ENCODE measurements at regions not wholly inside any gene's neighbourhood (a gene's known extent, or its start where the extent isn't known, plus 50 kb on each side); places are given as distances from the start of the nearest gene placed in this dataset.
"Not testable (repeated sequence)": the region's sequence is repeated elsewhere in the genome, so short reads cannot be mapped to it uniquely, and the experiment has no call there.

DNA sequence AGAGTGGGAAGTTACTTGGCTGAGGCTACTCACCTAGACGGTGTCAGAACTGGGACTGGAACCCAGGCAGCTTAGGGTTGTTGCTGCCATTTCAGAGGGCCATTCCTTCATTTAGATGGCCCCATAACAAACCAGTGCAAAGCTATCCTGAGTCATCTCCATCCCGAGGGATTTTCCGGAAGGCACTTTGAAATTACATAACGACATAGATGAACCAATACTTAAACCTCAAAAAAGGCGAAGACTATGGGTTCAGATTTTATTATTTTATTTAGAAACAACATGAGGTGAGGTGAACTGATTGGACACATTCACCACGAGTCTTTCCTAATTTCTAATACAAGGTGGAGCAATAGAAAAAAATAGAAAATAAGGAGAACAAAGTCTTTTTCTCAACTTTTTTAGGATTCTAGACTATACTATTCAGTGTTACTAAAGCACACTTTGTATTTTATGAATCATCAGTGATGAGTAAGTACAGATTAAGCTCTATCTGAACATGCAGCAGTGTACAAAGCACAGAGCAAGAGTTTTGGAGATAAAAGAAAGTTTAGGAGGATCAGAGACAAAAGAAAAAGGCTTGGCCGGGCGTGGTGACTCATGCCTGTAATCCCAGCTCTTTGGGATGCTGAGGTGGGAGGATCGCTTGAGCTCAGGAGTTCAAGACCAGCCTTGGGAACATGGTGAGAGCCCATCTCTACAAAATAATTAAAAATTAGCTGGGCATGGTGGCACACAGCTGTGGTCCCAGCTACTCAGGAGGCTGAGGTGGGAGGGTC lies 79.5 kb upstream of the SVIL start:
- no peak for DNase-seq

DNA sequence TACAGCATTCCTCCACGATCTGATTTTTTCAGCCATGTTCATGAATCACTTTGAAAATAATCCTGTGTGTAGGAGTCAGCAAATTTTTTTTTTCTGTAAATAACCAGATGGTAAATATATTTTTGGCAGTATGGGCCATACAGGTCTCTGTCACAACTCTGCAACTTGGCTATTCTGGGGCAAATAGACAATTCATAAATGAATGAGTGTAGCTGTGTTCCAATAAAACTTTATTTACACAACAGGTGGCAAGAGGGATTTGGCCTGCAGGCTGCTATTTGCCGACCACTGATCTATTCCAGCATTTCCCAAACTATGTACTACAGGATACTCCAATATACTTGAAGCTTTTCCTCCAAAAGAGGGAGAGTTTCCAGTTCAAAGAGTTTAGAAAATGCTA lies 78.7 kb upstream of the SVIL start:
- DNase-seq = no peak

DNA sequence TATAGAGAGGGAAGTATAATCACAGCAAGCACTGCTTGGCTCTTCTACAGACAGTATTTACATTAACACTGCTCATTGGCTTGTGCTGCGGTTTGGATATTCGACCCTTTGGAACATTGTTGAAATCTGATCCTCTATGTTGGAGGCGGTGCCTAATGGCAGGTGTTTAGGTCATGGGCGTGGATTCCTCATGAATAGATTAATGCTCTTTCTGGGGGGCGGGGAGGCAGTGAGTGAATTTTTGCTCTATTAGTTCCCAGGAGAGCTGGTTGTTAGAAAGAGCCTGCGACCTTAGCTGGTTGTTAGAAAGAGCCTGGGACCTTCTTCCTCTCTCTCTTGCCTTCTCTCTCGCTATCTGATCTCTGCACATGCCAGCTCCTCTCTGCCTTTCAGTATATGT lies 77.3 kb upstream of the SVIL start:
- DNase-seq = no peak

DNA sequence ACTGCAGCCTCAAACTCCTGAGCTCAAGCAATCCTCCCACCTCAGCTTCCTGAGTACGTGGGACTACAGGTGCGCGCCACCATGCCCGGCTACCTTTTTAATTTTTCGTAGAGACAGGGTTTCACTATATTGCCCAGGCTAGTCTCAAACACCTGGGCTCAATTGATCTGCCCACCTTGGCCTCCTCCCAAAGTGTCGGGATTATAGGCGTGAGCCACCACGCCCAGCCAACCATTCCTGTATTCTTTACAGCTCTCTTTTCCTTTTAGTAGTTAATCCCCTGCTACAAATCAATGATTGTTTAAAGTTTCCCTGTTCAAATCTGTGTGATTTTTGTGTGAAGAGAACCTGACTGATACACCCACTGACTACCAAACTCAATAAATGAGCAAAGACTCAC lies 75.4 kb upstream of the SVIL start:
- DNase-seq = no peak

DNA sequence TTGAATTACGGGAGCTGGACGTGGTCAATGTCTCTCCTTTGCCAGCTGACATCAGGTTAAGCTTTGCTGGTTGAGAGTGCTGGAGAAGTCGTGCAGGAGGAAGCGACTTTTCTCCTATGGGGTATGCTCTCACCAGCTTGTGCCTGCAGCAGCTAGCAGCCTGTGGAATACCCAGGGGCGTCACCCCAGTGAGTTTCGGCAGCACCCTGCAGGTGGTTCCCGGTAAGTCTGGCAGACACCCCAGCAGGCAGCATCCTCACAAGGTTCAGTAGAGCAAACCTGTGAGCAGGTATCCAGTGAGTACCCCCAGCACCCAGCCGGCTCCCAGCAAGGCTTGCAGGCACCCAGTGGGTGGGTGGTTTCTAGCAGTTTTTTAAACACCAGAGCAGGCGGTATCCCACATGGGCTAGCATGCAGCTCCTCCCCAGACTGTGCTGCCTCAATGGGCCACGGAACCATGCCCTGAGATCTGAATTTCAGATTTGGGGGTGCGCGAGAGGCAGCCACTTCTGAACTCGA lies 74.8 kb upstream of the SVIL start:
- no peak for DNase-seq

DNA sequence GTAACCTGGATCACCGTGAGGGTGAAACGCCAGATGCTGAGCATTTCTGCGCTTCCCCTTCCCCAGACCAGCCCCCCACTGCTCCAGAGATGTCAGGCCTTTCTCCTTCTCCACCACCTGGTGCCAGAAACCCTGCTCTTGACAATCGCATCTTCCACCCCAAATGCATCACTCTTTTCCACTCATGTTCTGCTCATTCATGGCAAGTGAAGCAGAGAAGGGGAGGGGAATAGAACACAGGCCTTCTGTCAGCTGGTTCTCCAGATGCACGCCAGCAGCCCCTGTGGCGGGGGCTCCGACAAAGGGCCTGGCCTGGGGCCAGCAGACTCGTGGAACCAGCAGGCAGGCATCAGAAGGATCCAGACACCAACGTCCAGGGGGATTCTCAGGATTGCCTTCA lies 68.5 kb upstream of the SVIL start:
- no peak for DNase-seq

DNA sequence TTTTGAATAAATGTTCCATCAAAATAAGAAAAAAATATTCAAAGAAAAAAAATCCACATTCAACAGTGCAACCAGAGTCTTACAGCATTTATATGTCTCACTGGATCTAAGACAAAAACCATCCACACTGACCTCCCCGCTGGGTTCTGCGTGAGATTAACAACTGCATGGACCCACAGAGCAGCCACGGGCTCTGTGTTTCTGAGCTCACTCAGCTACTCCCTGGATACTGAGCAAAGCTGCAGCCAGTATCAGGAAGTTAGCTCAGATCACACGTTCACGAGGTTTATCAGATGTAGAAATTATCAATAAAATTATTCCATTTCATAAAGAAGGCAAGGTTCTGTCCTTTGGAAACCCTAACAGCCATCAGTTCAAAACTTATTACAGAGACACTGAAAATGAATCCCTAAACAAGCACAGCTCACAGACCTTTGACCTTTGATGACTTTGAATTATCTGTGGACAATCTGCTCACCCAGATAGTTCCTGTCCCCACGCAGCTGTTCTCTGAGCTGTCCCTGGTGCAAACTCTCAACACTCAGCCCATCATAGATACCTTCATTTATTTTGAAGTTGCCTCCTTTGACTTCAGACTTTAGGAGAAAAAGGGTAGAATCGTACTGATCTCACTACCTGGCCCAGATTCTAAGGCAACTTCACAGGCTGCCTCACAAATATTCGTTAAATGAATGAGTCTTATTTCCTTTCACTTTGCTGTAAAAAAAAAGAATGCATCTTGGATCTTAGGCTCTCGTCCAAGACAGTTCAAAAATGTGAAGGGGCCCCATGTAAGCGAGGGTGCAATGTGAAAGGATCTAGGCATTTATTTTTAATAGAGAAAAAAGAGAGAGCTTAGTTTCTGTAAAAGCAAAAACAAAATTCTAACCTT lies 67.7 kb upstream of the SVIL start:
- DNase-seq = no peak

DNA sequence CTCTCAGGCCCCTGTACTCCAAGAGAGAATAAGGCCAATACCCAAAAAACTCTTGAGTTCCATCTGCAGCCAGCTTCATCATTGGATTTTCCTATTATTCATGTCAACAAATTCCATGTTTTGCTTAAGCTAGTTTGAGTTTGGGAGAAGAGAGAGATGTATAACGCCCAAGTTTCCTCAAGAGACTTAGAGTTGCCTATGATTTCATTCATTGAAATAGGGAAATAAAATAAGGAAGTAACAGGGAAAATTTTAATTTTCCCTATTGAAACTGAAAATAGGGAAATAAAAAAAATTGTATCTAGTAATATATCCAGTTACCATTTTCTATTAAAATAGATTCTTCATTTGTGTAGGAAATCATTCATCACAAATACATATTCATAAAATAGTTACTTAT lies 66.5 kb upstream of the SVIL start:
- DNase-seq = no peak

DNA sequence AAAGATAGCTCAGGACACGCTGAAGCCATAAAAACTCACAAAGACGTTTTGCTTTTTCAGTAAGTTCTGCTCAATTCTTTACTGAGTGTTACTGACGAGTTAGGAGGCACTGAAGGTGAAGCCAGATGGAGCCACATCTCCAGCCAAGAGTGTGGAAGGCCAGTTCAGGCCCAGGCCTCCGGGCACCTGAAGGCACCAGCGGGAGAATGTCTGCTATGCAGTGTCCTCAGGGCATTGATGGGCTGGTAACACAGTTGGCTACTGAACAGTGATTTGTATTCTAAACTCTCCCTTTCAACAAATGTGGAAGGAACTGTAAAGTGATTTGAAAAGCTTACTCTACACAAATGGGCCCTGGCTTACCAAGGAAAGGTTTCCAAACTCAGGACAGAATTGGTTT lies 64.8 kb upstream of the SVIL start:
- no peak for DNase-seq

DNA sequence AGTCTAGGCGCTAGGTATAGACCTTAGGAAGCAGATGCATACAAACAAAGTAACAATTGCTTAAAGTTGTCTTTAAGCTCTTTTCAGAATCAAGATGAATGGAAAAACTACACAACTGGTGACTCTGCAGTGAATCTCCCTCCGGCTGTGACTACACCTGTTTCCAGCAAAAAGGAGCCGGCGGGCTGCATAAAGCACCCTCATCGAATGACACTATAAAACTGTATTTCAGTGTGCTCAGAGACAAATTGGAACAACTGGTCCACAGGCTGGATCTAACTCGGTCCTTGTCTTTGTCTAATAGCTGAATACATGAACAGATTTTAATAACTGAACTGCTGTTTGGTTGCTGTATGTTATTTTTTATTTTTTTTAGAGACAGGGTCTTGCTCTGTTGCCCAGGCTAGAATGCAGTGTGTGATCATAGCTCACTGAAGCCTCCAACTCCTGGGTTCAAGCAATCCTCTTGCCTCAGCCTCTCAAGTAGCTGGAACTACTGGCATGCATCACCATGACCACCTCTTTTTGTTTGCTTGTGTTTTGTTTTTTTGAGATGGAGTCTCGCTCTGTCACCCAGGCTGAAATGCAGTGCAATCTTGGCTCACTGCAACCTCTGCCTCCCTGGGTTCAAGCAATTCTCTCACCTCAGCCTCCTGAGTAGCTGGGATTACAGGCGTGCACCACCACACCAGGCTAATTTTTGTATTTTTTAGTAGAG lies 64.2 kb upstream of the SVIL start:
- DNase-seq = no peak

DNA sequence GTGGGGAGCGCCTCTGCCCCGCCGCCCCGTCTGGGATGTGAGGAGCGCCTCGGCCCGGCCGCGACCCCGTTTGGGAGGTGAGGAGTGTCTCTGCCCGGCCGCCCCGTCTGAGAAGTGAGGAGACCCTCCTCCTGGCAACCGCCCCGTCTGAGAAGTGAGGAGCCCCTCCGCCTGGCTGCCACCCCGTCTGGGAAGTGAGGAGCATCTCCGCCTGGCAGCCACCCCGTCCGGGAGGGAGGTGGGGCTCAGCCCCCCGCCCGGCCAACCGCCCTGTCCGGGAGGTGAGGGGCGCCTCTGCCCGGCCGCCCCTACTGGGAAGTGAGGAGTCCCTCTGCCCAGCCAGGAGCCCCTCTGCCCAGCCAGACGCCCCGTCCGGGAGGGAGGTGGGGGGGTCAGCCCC lies 61.8 kb upstream of the SVIL start:
- DNase-seq = not testable (repeated sequence)

DNA sequence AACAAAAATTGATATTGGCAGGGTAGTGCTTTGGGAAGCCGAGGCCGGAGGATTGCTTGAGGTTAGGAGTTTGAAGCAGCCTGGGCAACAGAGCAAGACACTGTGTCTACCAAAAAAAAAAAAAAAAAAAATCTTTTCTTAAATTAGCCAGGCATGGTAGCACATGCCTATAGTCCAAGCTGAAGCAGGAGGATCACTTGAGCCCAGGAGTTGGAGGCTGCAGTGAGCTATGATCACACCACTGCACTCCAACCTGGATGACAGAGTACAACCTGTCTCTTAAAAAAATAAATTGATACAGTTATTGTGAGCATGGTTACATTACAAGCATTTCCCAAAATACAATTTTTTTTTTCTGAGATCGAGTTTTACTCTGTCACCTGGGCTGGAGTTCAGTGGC lies 59.4 kb upstream of the SVIL start:
- DNase-seq = no peak

DNA sequence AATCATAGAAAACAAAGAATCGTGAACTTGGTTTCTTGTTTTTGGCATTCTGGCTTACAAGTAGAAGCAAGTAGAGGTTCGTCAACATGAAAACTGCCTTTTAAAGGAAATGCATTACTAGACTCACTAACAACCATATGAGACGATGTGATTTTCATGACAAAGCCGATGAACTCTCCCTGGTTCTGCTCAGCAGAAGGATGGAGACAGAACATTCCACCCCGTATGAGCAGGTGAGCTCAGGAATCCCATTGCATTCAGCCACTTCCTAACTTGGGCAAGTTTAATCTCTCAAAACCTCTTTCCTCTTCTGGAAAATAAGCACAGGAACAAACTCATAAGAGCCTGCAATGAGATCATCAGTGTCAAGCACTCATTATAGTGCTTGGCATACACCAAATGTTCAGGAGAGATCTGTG lies 57.4 kb upstream of the SVIL start:
- no peak for DNase-seq

DNA sequence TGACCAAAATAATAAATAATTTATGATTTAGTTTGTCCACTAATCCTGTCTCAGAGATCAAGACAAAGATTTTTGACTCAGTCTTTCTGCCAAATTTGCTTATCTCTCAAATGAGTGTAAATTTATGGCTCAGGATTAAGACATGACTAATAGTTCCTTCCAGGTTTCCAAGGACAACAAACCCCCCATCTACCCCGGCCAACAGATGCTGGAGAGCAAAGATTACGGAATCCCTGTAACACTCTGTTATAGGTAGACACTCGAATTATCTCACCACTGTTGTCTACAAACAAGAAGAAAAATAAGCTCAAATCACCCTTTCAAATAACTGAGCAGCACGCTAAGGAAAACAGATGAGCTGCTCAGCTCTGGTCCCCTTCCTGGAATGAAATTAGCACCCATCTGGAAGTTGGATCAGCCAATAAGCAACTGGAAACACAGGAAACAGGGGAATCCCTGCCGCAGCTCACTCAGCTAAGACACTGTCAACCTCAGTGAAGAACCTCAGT lies 56.8 kb upstream of the SVIL start:
- no peak for DNase-seq

DNA sequence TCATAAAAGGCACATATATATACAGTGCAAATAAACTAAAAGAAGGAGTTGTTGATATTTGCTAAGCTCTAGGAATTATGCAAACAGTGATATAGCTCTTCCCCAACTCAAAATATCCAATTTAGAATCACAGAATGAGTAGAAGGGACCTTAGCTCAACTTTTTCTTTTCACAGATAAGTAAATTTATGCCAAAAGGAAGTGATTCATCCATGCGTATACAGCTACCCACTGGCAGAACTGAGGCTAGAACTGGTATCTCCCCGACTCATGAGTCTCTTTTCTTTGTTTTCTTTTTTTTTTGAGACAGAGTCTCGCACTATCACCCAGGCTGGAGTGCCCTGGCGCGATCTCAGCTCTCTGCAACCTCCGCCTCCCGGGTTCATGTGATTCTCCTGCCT lies 54.2 kb upstream of the SVIL start:
- DNase-seq = peak in 1 of 5 donors; percentile 36

DNA sequence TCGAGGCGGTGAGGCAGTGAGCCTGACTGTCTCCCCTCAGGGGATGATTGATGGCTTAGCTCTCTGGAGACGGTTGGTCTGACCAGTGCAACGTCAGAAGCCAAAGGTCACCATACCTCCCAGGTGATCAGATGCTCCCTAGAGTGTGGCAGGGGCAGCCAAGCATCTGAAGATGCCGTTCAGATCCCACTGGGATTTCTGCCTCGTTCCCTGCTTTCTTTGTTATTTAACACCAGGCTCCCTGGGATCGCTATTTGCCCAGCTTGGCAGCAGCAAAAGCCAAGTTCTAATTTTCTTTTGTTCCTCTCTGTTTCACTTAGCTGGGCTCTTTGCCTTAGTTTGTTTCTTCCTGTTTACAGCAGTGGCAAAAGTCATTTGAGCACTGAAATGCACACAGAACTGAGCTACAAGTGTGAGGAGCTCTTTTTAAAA lies 53.5 kb upstream of the SVIL start:
- no peak for DNase-seq

DNA sequence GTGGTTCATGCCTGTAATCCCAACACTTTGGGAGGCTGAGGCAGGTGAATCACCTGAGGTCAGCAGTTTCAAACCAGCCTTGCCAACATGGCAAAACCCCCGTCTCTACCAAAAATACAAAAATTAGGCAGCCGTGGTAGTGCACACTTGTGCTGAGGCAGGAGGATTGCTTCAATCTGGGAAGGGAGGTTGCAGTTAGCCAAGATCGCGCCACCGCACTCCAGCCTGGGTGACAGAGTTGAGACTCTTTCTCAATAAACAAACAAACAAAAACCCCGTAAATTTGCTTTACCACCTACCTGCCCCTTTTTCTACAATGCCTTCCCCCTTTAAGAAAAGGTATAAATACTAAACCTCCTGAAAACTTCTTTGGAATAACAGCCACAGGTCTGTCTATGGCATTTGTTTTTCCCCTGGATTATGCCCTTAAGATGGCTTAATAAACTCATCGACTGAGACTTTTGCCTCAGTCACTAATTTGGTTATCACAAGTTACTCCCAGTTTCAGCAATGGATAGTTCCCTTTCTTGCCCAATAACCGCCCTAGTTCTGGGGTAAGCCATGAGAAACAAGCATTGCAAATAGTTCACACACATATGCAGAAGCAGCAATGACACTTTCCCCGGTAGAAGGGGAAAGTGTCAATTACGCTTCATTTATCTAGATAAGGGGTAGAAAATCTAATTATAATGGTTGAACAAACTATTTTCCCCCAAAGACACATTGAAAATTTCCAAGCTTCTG lies 52.8 kb upstream of the SVIL start:
- DNase-seq = no peak

DNA sequence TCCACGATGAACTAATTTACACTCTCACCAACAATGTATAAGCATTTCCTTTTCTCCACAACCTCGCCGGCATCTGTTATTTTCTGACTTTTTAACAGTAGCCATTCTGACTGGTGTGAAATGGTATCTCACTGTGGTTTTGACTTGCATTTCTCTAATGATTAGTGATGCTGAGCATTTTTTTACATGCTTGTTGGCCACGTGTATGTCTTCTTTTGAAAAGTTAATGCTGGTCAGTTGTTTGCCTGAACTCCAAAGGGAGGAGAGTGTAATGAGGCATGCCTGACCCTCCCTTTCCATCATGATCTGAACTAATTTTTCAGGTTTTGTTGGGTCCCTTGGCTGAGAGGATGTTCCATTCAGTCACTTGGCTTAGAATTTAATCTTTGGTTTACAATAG lies 50.7 kb upstream of the SVIL start:
- no peak for DNase-seq

All from T-helper 1 cell (primary cell).